BJ (cell line): ENCODE measurements at regions not wholly inside any gene's neighbourhood (a gene's known extent, or its start where the extent isn't known, plus 50 kb on each side); places are given as distances from the start of the nearest gene placed in this dataset.

Source experiments
- CTCF ChIA-PET: fragments of 350-600 bp; formaldehyde crosslinking; extraction: SDS; loops from one replicate; lab custom pipeline; 2021; ENCODE audit warnings: antibody characterized with exemption, inconsistent platforms; lab: Yijun Ruan, JAX
- POLR2A ChIA-PET: fragments of 300-600 bp; sonication (Branson Sonifier 250); formaldehyde crosslinking; extraction: SDS; loops from one replicate; lab custom pipeline; 2021; ENCODE audit warnings: antibody characterized with exemption; lab: Charles Lee
- DNase-seq: peaks from one replicate; pipeline ENCODE4 v3.0.0-alpha.2; 2011; ENCODE audit warnings: low read depth
- H3K27me3 ChIP-seq: 2 replicates; pipeline ENCODE4 v1.6.0; 2011; ENCODE audit warnings: low read length; ENCODE audit not compliant: control insufficient read depth, insufficient read depth
- H3K36me3 ChIP-seq: 2 replicates; pipeline ENCODE4 v1.5.1; 2011; ENCODE audit warnings: low read length; ENCODE audit not compliant: control insufficient read depth, insufficient read depth
- H3K4me3 ChIP-seq: 2 replicates; pipeline ENCODE4 v1.5.1; 2011; ENCODE audit warnings: low read depth, mild to moderate bottlenecking, control low read depth, low read length
- CTCF ChIP-seq: IDR thresholded peaks from 2 replicates; pipeline ENCODE4 v1.5.1; 2011; ENCODE audit warnings: low read depth, mild to moderate bottlenecking, control low read depth, inconsistent platforms, low read length, moderate library complexity; ENCODE audit not compliant: insufficient read depth

- H3K27me3 ChIP-seq = no peaks in the 10 kb centered on the region
- CTCF ChIA-PET = no interaction called here
- no peak for DNase-seq
- no peaks in the 10 kb centered on the region for H3K36me3 ChIP-seq
- POLR2A ChIA-PET = no interaction called here
- TF ChIP-seq CTCF = no peak
- no peak overlapping the region for H3K4me3 ChIP-seq
Observed at GRCh38 chr18:73408469-73408868, 540.7 kb upstream of the NETO1 start.

- H3K36me3 ChIP-seq = no peaks in the 10 kb centered on the region
- no peak overlapping the region for H3K4me3 ChIP-seq
- POLR2A ChIA-PET = no interaction called here
- CTCF ChIA-PET = interaction anchor here (0.6 to 1.0 kb wide), 3 partner anchors 13 to 922 kb away, joined by 3 to 4 read pairs (median 3); no protein-coding TSS in a partner anchor
- no peak for DNase-seq
- no peaks in the 10 kb centered on the region for H3K27me3 ChIP-seq
- no peak for TF ChIP-seq CTCF
Observed at GRCh38 chr18:73407506-73407905, 539.7 kb upstream of the NETO1 start.

GRCh38 chr18:73384246-73384645 is 516.5 kb upstream of the NETO1 start:
- CTCF ChIA-PET = no interaction called here
- no peak for TF ChIP-seq CTCF
- Histone ChIP-seq H3K36me3 (no peaks in the 10 kb centered on the region), H3K27me3 (no peaks in the 10 kb centered on the region), H3K4me3 (no peak overlapping the region)
- no peak for DNase-seq
- POLR2A ChIA-PET = no interaction called here

- H3K36me3 ChIP-seq = no peaks in the 10 kb centered on the region
- no peaks in the 10 kb centered on the region for H3K27me3 ChIP-seq
- no peak for DNase-seq
- TF ChIP-seq CTCF = no peak
- ChIA-PET POLR2A (no interaction called here), CTCF (no interaction called here)
- no peak overlapping the region for H3K4me3 ChIP-seq
Observed at GRCh38 chr18:73381699-73382036, 513.9 kb upstream of the NETO1 start.

- no peak overlapping the region for H3K4me3 ChIP-seq
- CTCF ChIA-PET = no interaction called here
- no peak for DNase-seq
- no peaks in the 10 kb centered on the region for H3K27me3 ChIP-seq
- POLR2A ChIA-PET = no interaction called here
- no peaks in the 10 kb centered on the region for H3K36me3 ChIP-seq
- TF ChIP-seq CTCF = no peak
Observed at GRCh38 chr18:73381016-73381698, 513.4 kb upstream of the NETO1 start.
